WTC11 (cell line): ENCODE measurements at regions not wholly inside any gene's neighbourhood (a gene's known extent, or its start where the extent isn't known, plus 50 kb on each side); places are given as distances from the start of the nearest gene placed in this dataset.

Experiments
- ATAC-seq: fragments of 200-7000 bp; cut with Tn5 transposase; 2 replicates; pipeline ENCODE4 v1.10.0; 2021; ENCODE audit warnings: mild to moderate bottlenecking, moderate library complexity
- CTCF ChIA-PET: fragments of 300-600 bp; sonication (Branson Sonifier 250); formaldehyde crosslinking; loops from one replicate; lab custom pipeline; 2021; ENCODE audit warnings: antibody characterized with exemption; lab: Charles Lee
- POLR2A ChIA-PET: fragments of 350-600 bp; sonication (Branson Sonifier 250); formaldehyde crosslinking; loops from one replicate; lab custom pipeline; 2021; ENCODE audit warnings: antibody characterized with exemption; lab: Charles Lee
- DNase-seq: peaks from one replicate; pipeline ENCODE4 v3.0.0; 2021; ENCODE audit warnings: low spot score
- H3K27ac Mint-ChIP-seq: 2 replicates; pipeline ENCODE4 v1.8.0; 2021; ENCODE audit warnings: mixed read lengths
- H3K27me3 Mint-ChIP-seq: 2 replicates; pipeline ENCODE4 v1.8.0; 2021; ENCODE audit warnings: low read depth, mild to moderate bottlenecking, moderate library complexity, mixed read lengths
- H3K36me3 Mint-ChIP-seq: 2 replicates; pipeline ENCODE4 v1.8.0; 2021; ENCODE audit warnings: mixed read lengths
- H3K4me1 Mint-ChIP-seq: 2 replicates; pipeline ENCODE4 v1.8.0; 2022; ENCODE audit warnings: mixed read lengths
- H3K4me3 Mint-ChIP-seq: 2 replicates; pipeline ENCODE4 v1.8.0; 2021; ENCODE audit warnings: mild to moderate bottlenecking, moderate library complexity, mixed read lengths
- H3K9me3 Mint-ChIP-seq: 2 replicates; pipeline ENCODE4 v1.8.0; 2021; ENCODE audit warnings: mixed read lengths
- ETV6 ChIP-seq: sonication (generic); formaldehyde crosslinking; IDR thresholded peaks from 2 replicates; pipeline ENCODE4 v1.8.1; 2022; ENCODE audit warnings: mild to moderate bottlenecking, missing genetic modification reagents
- FOXJ3 ChIP-seq: sonication (generic); formaldehyde crosslinking; IDR thresholded peaks from 2 replicates; pipeline ENCODE4 v1.9.0; 2021; ENCODE audit warnings: missing genetic modification reagents, mild to moderate bottlenecking, borderline replicate concordance
- GTF2I ChIP-seq: fragments of 250-450 bp; sonication (Bioruptor Pico); conservative IDR thresholded peaks from 2 replicates; pipeline ENCODE4 v1.4.0; 2021; ENCODE audit warnings: mild to moderate bottlenecking
- NFATC4 ChIP-seq: fragments of 250-450 bp; sonication (Bioruptor Pico); IDR thresholded peaks from 2 replicates; pipeline ENCODE4 v1.9.0; 2021; ENCODE audit warnings: mild to moderate bottlenecking
- NFE2L1 ChIP-seq: sonication (generic); formaldehyde crosslinking; IDR thresholded peaks from 2 replicates; pipeline ENCODE4 v1.8.1; 2023; ENCODE audit warnings: missing genetic modification reagents
- PRRX2 ChIP-seq: fragments of 250-450 bp; sonication (Bioruptor Pico); IDR thresholded peaks from 2 replicates; pipeline ENCODE4 v1.8.0; 2021; ENCODE audit warnings: mild to moderate bottlenecking
- TP53 ChIP-seq: sonication (generic); formaldehyde crosslinking; IDR thresholded peaks from 2 replicates; pipeline ENCODE4 v1.8.1; 2023; ENCODE audit warnings: mild to moderate bottlenecking, missing genetic modification reagents
- ZNF671 ChIP-seq: fragments of 250-450 bp; sonication (Bioruptor Pico); IDR thresholded peaks from 2 replicates; pipeline ENCODE4 v1.8.0; 2021; ENCODE audit warnings: mild to moderate bottlenecking
- TF ChIP-seq, protein P1 (sequence below): sonication (generic); formaldehyde crosslinking; IDR thresholded peaks from 2 replicates; pipeline ENCODE4 v1.8.1; 2023; ENCODE audit warnings: mild to moderate bottlenecking, missing genetic modification reagents
- TF ChIP-seq, protein P2 (sequence below): sonication (generic); formaldehyde crosslinking; IDR thresholded peaks from 2 replicates; pipeline ENCODE4 v1.8.0; 2022; ENCODE audit warnings: missing genetic modification reagents
- TF ChIP-seq, protein P3 (sequence below): sonication (generic); formaldehyde crosslinking; IDR thresholded peaks from 2 replicates; pipeline ENCODE4 v1.8.0; 2023; ENCODE audit warnings: missing genetic modification reagents, mild to moderate bottlenecking, borderline replicate concordance
- TF ChIP-seq, protein P4 (sequence below): sonication (generic); formaldehyde crosslinking; IDR thresholded peaks from 2 replicates; pipeline ENCODE4 v1.8.0; 2023; ENCODE audit warnings: mild to moderate bottlenecking, missing genetic modification reagents
- TF ChIP-seq, protein P5 (sequence below): sonication (generic); formaldehyde crosslinking; IDR thresholded peaks from 2 replicates; pipeline ENCODE4 v1.8.1; 2023; ENCODE audit warnings: mild to moderate bottlenecking, missing genetic modification reagents, borderline replicate concordance

DNA sequence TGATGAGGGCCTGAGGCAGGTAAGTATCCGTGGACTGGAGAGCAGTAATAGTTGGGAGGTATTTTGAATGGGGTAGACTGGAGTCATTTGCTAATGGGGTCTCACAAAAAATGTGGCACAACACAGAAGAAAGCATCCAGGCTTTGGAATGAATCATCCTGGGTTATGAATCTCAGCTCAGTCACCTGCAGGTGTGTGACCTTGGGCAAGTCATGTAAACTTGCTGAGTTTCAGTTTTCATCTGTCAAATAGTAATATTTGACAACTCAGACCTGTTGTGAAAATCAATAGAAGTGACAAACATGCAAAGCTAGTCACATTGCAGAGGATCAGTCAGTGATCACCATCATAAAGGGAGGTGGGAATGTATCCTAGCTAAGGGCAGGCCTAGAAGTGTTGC, 232.0 kb upstream of the TENM4 start (continued):
- TF ChIP-seq, protein P1, sequence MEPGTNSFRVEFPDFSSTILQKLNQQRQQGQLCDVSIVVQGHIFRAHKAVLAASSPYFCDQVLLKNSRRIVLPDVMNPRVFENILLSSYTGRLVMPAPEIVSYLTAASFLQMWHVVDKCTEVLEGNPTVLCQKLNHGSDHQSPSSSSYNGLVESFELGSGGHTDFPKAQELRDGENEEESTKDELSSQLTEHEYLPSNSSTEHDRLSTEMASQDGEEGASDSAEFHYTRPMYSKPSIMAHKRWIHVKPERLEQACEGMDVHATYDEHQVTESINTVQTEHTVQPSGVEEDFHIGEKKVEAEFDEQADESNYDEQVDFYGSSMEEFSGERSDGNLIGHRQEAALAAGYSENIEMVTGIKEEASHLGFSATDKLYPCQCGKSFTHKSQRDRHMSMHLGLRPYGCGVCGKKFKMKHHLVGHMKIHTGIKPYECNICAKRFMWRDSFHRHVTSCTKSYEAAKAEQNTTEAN = no peak
- TF ChIP-seq, protein P2, sequence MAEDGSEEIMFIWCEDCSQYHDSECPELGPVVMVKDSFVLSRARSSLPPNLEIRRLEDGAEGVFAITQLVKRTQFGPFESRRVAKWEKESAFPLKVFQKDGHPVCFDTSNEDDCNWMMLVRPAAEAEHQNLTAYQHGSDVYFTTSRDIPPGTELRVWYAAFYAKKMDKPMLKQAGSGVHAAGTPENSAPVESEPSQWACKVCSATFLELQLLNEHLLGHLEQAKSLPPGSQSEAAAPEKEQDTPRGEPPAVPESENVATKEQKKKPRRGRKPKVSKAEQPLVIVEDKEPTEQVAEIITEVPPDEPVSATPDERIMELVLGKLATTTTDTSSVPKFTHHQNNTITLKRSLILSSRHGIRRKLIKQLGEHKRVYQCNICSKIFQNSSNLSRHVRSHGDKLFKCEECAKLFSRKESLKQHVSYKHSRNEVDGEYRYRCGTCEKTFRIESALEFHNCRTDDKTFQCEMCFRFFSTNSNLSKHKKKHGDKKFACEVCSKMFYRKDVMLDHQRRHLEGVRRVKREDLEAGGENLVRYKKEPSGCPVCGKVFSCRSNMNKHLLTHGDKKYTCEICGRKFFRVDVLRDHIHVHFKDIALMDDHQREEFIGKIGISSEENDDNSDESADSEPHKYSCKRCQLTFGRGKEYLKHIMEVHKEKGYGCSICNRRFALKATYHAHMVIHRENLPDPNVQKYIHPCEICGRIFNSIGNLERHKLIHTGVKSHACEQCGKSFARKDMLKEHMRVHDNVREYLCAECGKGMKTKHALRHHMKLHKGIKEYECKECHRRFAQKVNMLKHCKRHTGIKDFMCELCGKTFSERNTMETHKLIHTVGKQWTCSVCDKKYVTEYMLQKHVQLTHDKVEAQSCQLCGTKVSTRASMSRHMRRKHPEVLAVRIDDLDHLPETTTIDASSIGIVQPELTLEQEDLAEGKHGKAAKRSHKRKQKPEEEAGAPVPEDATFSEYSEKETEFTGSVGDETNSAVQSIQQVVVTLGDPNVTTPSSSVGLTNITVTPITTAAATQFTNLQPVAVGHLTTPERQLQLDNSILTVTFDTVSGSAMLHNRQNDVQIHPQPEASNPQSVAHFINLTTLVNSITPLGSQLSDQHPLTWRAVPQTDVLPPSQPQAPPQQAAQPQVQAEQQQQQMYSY (CRISPR knock-in tag) = no peak
- no peak for TF ChIP-seq GTF2I (CRISPR knock-in tag)
- TF ChIP-seq, protein P3, sequence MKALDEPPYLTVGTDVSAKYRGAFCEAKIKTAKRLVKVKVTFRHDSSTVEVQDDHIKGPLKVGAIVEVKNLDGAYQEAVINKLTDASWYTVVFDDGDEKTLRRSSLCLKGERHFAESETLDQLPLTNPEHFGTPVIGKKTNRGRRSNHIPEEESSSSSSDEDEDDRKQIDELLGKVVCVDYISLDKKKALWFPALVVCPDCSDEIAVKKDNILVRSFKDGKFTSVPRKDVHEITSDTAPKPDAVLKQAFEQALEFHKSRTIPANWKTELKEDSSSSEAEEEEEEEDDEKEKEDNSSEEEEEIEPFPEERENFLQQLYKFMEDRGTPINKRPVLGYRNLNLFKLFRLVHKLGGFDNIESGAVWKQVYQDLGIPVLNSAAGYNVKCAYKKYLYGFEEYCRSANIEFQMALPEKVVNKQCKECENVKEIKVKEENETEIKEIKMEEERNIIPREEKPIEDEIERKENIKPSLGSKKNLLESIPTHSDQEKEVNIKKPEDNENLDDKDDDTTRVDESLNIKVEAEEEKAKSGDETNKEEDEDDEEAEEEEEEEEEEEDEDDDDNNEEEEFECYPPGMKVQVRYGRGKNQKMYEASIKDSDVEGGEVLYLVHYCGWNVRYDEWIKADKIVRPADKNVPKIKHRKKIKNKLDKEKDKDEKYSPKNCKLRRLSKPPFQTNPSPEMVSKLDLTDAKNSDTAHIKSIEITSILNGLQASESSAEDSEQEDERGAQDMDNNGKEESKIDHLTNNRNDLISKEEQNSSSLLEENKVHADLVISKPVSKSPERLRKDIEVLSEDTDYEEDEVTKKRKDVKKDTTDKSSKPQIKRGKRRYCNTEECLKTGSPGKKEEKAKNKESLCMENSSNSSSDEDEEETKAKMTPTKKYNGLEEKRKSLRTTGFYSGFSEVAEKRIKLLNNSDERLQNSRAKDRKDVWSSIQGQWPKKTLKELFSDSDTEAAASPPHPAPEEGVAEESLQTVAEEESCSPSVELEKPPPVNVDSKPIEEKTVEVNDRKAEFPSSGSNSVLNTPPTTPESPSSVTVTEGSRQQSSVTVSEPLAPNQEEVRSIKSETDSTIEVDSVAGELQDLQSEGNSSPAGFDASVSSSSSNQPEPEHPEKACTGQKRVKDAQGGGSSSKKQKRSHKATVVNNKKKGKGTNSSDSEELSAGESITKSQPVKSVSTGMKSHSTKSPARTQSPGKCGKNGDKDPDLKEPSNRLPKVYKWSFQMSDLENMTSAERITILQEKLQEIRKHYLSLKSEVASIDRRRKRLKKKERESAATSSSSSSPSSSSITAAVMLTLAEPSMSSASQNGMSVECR (CRISPR knock-in tag) = no peak

DNA sequence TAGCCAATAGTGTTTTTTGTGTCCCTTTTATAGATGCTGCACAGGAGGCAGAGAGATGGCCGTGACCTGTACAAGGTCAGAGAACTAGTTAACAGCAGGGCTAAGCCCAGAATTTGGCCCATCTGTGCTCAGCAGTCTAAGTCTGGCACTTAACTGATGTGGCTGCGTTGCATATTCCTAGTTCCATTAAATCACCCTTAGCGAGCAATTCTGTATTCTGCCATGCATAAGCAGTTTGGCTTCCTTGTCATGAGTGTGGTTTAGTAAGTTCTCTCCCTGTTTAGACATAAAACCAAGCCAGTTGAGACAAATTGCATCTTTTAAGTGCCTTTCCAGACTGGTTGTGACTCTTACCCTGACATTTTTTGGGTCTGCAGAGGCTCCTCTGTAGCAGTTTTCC, 230.6 kb upstream of the TENM4 start:
- ChIA-PET CTCF (no interaction called here), POLR2A (no interaction called here)
- no peaks in the 10 kb centered on the region for H3K9me3 Mint-ChIP-seq
- H3K4me1 Mint-ChIP-seq = peaks cover 20% of the 10 kb centered on the region
- DNase-seq (no peak), ATAC-seq (no peak)
- no peak overlapping the region for H3K4me3 Mint-ChIP-seq
- TF ChIP-seq NFATC4 (CRISPR knock-in tag) (no peak), ETV6 (CRISPR knock-in tag) (no peak), ZNF671 (CRISPR knock-in tag) (no peak)
- TF ChIP-seq, protein P4, sequence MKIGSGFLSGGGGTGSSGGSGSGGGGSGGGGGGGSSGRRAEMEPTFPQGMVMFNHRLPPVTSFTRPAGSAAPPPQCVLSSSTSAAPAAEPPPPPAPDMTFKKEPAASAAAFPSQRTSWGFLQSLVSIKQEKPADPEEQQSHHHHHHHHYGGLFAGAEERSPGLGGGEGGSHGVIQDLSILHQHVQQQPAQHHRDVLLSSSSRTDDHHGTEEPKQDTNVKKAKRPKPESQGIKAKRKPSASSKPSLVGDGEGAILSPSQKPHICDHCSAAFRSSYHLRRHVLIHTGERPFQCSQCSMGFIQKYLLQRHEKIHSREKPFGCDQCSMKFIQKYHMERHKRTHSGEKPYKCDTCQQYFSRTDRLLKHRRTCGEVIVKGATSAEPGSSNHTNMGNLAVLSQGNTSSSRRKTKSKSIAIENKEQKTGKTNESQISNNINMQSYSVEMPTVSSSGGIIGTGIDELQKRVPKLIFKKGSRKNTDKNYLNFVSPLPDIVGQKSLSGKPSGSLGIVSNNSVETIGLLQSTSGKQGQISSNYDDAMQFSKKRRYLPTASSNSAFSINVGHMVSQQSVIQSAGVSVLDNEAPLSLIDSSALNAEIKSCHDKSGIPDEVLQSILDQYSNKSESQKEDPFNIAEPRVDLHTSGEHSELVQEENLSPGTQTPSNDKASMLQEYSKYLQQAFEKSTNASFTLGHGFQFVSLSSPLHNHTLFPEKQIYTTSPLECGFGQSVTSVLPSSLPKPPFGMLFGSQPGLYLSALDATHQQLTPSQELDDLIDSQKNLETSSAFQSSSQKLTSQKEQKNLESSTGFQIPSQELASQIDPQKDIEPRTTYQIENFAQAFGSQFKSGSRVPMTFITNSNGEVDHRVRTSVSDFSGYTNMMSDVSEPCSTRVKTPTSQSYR = no peak
- no peaks in the 10 kb centered on the region for H3K36me3 Mint-ChIP-seq
- no peak overlapping the region for H3K27ac Mint-ChIP-seq
- peaks cover 9% of the 10 kb centered on the region for H3K27me3 Mint-ChIP-seq

DNA sequence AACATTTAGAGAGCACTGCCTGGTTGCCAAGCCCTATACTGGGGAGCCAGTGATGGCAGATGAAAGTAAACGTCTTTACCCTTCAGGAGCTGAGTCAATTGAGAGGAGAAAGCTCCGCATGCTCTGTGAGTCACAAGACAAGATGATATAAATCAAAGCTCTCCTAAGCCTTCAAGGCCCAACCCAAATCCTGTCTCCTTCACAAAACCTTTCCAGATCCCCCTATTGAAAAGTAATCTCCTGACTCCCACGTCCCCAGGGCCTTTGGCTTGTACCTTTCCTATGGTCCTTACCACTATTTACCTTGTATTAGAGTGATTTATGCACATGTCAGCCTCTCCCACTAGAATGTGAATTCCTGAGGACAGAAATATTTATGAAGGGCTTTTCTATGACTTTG, 230.1 kb upstream of the TENM4 start:
- H3K36me3 Mint-ChIP-seq = no peaks in the 10 kb centered on the region
- no peak overlapping the region for H3K4me3 Mint-ChIP-seq
- ATAC-seq = no peak
- TF ChIP-seq TP53 (no peak), NFE2L1 (CRISPR knock-in tag) (no peak), PRRX2 (CRISPR knock-in tag) (no peak), FOXJ3 (no peak)
- TF ChIP-seq, protein P3 (CRISPR knock-in tag) = no peak
- TF ChIP-seq, protein P5, sequence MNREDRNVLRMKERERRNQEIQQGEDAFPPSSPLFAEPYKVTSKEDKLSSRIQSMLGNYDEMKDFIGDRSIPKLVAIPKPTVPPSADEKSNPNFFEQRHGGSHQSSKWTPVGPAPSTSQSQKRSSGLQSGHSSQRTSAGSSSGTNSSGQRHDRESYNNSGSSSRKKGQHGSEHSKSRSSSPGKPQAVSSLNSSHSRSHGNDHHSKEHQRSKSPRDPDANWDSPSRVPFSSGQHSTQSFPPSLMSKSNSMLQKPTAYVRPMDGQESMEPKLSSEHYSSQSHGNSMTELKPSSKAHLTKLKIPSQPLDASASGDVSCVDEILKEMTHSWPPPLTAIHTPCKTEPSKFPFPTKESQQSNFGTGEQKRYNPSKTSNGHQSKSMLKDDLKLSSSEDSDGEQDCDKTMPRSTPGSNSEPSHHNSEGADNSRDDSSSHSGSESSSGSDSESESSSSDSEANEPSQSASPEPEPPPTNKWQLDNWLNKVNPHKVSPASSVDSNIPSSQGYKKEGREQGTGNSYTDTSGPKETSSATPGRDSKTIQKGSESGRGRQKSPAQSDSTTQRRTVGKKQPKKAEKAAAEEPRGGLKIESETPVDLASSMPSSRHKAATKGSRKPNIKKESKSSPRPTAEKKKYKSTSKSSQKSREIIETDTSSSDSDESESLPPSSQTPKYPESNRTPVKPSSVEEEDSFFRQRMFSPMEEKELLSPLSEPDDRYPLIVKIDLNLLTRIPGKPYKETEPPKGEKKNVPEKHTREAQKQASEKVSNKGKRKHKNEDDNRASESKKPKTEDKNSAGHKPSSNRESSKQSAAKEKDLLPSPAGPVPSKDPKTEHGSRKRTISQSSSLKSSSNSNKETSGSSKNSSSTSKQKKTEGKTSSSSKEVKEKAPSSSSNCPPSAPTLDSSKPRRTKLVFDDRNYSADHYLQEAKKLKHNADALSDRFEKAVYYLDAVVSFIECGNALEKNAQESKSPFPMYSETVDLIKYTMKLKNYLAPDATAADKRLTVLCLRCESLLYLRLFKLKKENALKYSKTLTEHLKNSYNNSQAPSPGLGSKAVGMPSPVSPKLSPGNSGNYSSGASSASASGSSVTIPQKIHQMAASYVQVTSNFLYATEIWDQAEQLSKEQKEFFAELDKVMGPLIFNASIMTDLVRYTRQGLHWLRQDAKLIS (CRISPR knock-in tag) = no peak

More for the DNA sequence above, 230.1 kb upstream of the TENM4 start:
- ChIA-PET CTCF (no interaction called here), POLR2A (no interaction called here)
- no peak overlapping the region for H3K27ac Mint-ChIP-seq
- DNase-seq = no peak
- H3K4me1 Mint-ChIP-seq = peaks cover 20% of the 10 kb centered on the region
- H3K27me3 Mint-ChIP-seq = peaks cover 4% of the 10 kb centered on the region
- no peaks in the 10 kb centered on the region for H3K9me3 Mint-ChIP-seq
